Muscle layer of duodenum (tissue), 2 donors: ENCODE measurements at regions not wholly inside any gene's neighbourhood (a gene's known extent, or its start where the extent isn't known, plus 50 kb on each side); places are given as distances from the start of the nearest gene placed in this dataset.
"Not testable (repeated sequence)": the region's sequence is repeated elsewhere in the genome, so short reads cannot be mapped to it uniquely, and the experiment has no call there.

Experiments used
- H3K27ac ChIP-seq: one replicate; pipeline ENCODE4 v1.7.0; 2013; ENCODE audit warnings: mild to moderate bottlenecking, low read length
- H3K27me3 ChIP-seq: one replicate; pipeline ENCODE4 v1.7.0; 2013; ENCODE audit warnings: low read depth, mild to moderate bottlenecking, control low read depth, low read length
- H3K36me3 ChIP-seq, 2 donors: one replicate each; pipeline ENCODE4 v1.7.0; 2013; ENCODE audit warnings: low read length in 2 of 2, control low read depth in 1 of 2, mild to moderate bottlenecking in 1 of 2; ENCODE audit not compliant: insufficient read depth in 2 of 2, control insufficient read depth in 1 of 2
- H3K4me1 ChIP-seq, 2 donors: one replicate each; pipeline ENCODE4 v1.7.0; 2013; ENCODE audit warnings: low read length in 2 of 2, mild to moderate bottlenecking in 2 of 2, control low read depth in 1 of 2, moderate library complexity in 1 of 2; ENCODE audit not compliant: insufficient read depth in 2 of 2, control insufficient read depth in 1 of 2
- H3K4me3 ChIP-seq, 2 donors: one replicate each; pipeline ENCODE4 v1.7.0; 2013; ENCODE audit warnings: low read length in 2 of 2, low read depth in 1 of 2, mild to moderate bottlenecking in 1 of 2
- H3K9me3 ChIP-seq, 2 donors: one replicate each; pipeline ENCODE4 v1.7.0; 2013; ENCODE audit warnings: low read length in 2 of 2, control low read depth in 1 of 2, mild to moderate bottlenecking in 1 of 2; ENCODE audit not compliant: control insufficient read depth in 1 of 2
- donor health status: healthy.

- no peaks in the 10 kb centered on the region for H3K36me3 ChIP-seq
- H3K27me3 ChIP-seq, result no peaks in the 10 kb centered on the region
- H3K4me3 ChIP-seq, result no peak overlapping the region
- no peak overlapping the region for H3K27ac ChIP-seq
- no peaks in the 10 kb centered on the region for H3K4me1 ChIP-seq
- no peaks in the 10 kb centered on the region for H3K9me3 ChIP-seq
These were observed 1101.7 kb upstream of the INTU start for GRCh38 chr4:126530996-126531585.

DNA sequence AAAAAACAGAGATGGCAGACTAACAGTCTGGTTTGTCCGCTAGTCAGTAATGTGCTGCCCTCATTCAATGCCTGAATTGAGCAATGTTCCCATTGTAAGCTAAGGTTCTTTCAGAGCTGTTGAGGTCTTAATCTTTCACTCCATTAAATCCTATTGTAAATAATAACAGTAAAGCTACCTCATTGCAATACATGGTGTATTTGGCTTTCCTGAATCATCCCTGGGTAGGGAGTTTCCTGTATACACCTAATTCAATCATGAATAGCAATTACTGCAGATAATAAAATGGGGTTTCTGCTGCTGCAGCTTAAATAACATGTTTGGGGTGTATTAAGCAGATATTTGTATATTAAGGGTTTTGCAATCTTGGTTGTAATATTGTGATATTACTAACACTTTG lies 1100.2 kb upstream of the INTU start:
- no peaks in the 10 kb centered on the region for H3K9me3 ChIP-seq
- H3K36me3 ChIP-seq, result no peaks in the 10 kb centered on the region
- H3K27ac ChIP-seq, result no peak overlapping the region
- H3K27me3 ChIP-seq, result no peaks in the 10 kb centered on the region
- no peak overlapping the region for H3K4me3 ChIP-seq
- H3K4me1 ChIP-seq, result no peaks in the 10 kb centered on the region

GRCh38 chr4:126533146-126533805 lies 1099.5 kb upstream of the INTU start:
- no peak overlapping the region for H3K27ac ChIP-seq
- no peak overlapping the region for H3K4me3 ChIP-seq

GRCh38 chr4:126539771-126540170 lies 1093.0 kb upstream of the INTU start:
- Histone ChIP-seq H3K4me3 (no peak overlapping the region), H3K27me3 (no peaks in the 10 kb centered on the region), H3K9me3 (no peaks in the 10 kb centered on the region), H3K4me1 (no peaks in the 10 kb centered on the region), H3K27ac (no peak overlapping the region), H3K36me3 (no peaks in the 10 kb centered on the region)

More at GRCh38 chr4:126533146-126533805, 1099.5 kb upstream of the INTU start:
- H3K27me3 ChIP-seq, result no peaks in the 10 kb centered on the region
- no peaks in the 10 kb centered on the region for H3K4me1 ChIP-seq
- H3K36me3 ChIP-seq, result no peaks in the 10 kb centered on the region
- no peaks in the 10 kb centered on the region for H3K9me3 ChIP-seq

DNA sequence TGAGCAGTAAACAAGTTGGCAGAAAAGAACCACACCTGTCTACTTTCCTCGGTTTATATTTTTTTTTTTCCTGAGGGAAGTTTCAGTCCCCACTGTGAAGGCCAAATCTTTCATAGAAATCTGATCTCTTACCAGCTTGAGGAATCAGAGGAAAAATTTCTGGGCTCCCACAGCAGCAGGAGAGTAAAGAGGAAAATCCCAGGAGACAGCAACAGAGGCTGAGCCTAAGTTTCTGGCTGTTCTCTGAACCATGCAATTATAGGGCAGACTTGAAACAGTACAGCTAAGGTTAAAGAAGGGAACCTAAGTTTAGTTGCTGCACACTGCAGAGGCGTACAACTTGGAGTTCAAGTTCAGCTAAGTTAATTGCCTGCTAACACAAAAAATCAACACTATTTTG lies 1090.9 kb upstream of the INTU start:
- H3K9me3 ChIP-seq, result no peaks in the 10 kb centered on the region
- H3K4me1 ChIP-seq, result no peaks in the 10 kb centered on the region
- H3K27me3 ChIP-seq, result no peaks in the 10 kb centered on the region
- H3K36me3 ChIP-seq, result no peaks in the 10 kb centered on the region
- H3K27ac ChIP-seq, result no peak overlapping the region
- H3K4me3 ChIP-seq, result no peak overlapping the region

DNA sequence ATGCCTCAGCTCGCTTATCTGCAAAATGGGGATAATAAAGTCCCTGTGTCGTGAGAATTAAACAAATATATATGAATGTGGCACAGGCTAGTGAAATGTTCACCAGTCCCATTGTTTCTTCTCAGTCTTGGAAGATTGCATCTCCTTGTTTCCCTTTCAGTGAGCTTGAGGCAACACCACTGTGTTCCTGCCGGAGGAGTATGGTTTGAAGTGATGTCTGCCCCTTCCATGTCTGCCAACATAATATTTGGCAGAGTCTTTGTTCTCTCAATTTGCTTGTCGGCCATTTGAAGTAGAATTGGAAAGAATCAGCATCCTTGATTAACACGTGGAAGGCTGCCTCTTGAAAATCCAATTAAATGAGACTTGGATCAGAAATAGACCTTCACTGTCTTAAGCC lies 1088.5 kb upstream of the INTU start:
- H3K27ac ChIP-seq, result no peak overlapping the region
- H3K4me1 ChIP-seq, result no peaks in the 10 kb centered on the region

GRCh38 chr4:126546197-126546596 lies 1086.6 kb upstream of the INTU start:
- H3K4me1 ChIP-seq, H3K36me3 ChIP-seq, H3K27ac ChIP-seq, H3K27me3 ChIP-seq, H3K9me3 ChIP-seq, H3K4me3 ChIP-seq: not testable (repeated sequence)

More for the DNA sequence above, 1088.5 kb upstream of the INTU start:
- no peaks in the 10 kb centered on the region for H3K27me3 ChIP-seq
- H3K36me3 ChIP-seq, result no peaks in the 10 kb centered on the region
- no peaks in the 10 kb centered on the region for H3K9me3 ChIP-seq
- H3K4me3 ChIP-seq, result no peak overlapping the region

DNA sequence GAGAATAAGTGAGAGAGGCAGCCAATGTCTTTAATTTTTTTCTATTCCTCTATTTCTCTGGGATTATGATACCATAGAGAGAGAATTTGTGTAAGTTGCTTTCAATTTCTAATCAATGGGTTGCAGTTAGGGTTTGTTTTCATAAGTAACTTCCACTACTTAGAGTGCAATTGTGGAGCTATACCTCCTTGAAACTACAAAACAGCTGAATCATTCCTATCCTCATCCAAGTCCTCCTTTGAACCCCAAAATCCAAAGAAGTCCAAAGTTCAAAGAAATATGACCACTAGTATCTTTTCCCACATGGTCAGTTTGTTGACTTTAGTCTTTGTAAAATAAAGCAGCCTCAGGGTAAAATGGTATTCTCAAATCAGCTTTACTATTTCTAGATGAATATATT lies 1085.4 kb upstream of the INTU start:
- Histone ChIP-seq H3K36me3 (no peaks in the 10 kb centered on the region), H3K9me3 (no peaks in the 10 kb centered on the region), H3K27ac (no peak overlapping the region), H3K27me3 (no peaks in the 10 kb centered on the region), H3K4me1 (no peaks in the 10 kb centered on the region), H3K4me3 (no peak overlapping the region)

DNA sequence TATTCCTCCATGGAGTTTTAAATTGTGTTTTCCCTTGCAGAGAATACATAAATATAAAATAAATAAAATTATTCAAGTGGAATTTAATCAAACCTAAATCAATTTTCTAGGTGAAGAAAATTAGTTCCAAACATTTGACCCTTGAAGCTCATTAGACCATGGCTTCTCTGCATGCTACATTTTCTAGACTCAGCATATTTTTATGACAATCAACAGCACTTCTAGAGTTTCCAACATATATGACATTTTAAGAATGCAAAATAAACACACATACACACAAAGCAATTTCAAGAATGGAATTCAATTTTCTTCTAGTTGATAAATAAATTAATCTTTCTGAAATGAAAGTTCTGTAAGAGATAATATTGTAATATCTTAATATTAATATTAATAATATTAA lies 1083.9 kb upstream of the INTU start:
- H3K4me3 ChIP-seq, result no peak overlapping the region
- no peak overlapping the region for H3K27ac ChIP-seq
- H3K27me3 ChIP-seq, result no peaks in the 10 kb centered on the region
- H3K4me1 ChIP-seq, result no peaks in the 10 kb centered on the region
- no peaks in the 10 kb centered on the region for H3K9me3 ChIP-seq
- H3K36me3 ChIP-seq, result no peaks in the 10 kb centered on the region

- no peak overlapping the region for H3K27ac ChIP-seq
- no peaks in the 10 kb centered on the region for H3K4me1 ChIP-seq
- H3K4me3 ChIP-seq, result no peak overlapping the region
- no peaks in the 10 kb centered on the region for H3K9me3 ChIP-seq
- no peaks in the 10 kb centered on the region for H3K36me3 ChIP-seq
- H3K27me3 ChIP-seq, result no peaks in the 10 kb centered on the region
These were observed 1080.4 kb upstream of the INTU start for GRCh38 chr4:126552321-126552720.

- no peak overlapping the region for H3K4me3 ChIP-seq
- H3K36me3 ChIP-seq, result no peaks in the 10 kb centered on the region
- H3K27me3 ChIP-seq, result no peaks in the 10 kb centered on the region
- no peak overlapping the region for H3K27ac ChIP-seq
- H3K9me3 ChIP-seq, result no peaks in the 10 kb centered on the region
- H3K4me1 ChIP-seq, result no peaks in the 10 kb centered on the region
These were observed 1079.5 kb upstream of the INTU start for GRCh38 chr4:126553248-126553647.

DNA sequence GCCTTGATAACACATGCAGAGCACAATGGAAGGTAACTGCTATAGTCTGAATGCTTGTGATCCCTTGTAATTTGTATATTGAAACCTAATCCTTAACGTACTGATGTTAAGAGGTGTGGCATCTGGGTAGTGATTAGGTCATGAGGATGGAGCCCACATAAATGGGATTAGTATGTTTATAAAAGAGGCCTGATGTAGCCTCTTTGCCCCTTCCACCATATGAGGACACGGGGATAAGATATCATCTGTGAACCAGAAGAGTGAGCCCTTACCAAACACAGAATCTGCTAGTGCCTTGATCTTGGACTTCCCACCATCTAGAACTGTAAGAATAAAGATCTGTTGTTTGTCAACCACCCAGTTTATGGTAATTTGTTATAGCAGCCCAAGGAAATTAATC lies 1074.2 kb upstream of the INTU start:
- Histone ChIP-seq H3K27me3 (no peaks in the 10 kb centered on the region), H3K27ac (no peak overlapping the region), H3K4me1 (no peaks in the 10 kb centered on the region), H3K9me3 (no peaks in the 10 kb centered on the region), H3K36me3 (no peaks in the 10 kb centered on the region), H3K4me3 (no peak overlapping the region)
